ENCODE measurements at regions not wholly inside any gene's neighbourhood (a gene's known extent, or its start where the extent isn't known, plus 50 kb on each side); places are given as distances from the start of the nearest gene placed in this dataset.

- no peak overlapping the region for H3K27ac Mint-ChIP-seq (ENCODE audit: unreplicated experiment)
- peaks cover 4% of the 10 kb centered on the region for H3K36me3 Mint-ChIP-seq (ENCODE audit: low read depth)
- H3K4me3 Mint-ChIP-seq (ENCODE audit: unreplicated experiment): no peak overlapping the region
- H3K4me1 Mint-ChIP-seq (ENCODE audit: low read depth): peaks cover 18% of the 10 kb centered on the region
- H3K27me3 Mint-ChIP-seq (ENCODE audit: low read depth): no peaks in the 10 kb centered on the region
- no peak for DNase-seq (ENCODE audit: low spot score)
- H3K9me3 Mint-ChIP-seq (ENCODE audit: low read depth): peaks cover 8% of the 10 kb centered on the region
- TF ChIP-seq CTCF (IDR thresholded peaks at IDR 0.05): no peak
These were observed 89.4 kb downstream of the LMO4 start for GRCh38 chr1:87418048-87418447.

GRCh38 chr1:87421809-87422208 lies 93.1 kb downstream of the LMO4 start:
- Mint-ChIP-seq H3K36me3 (ENCODE audit: low read depth) (peaks cover 4% of the 10 kb centered on the region), H3K4me1 (ENCODE audit: low read depth) (peaks cover 33% of the 10 kb centered on the region), H3K27ac (ENCODE audit: unreplicated experiment) (no peak overlapping the region), H3K4me3 (ENCODE audit: unreplicated experiment) (no peak overlapping the region), H3K27me3 (ENCODE audit: low read depth) (no peaks in the 10 kb centered on the region), H3K9me3 (ENCODE audit: low read depth) (peaks cover 8% of the 10 kb centered on the region)
- DNase-seq (ENCODE audit: low spot score): no peak
- TF ChIP-seq CTCF (IDR thresholded peaks at IDR 0.05): no peak

- H3K27me3 Mint-ChIP-seq (ENCODE audit: low read depth): no peaks in the 10 kb centered on the region
- TF ChIP-seq CTCF (IDR thresholded peaks at IDR 0.05): no peak
- H3K36me3 Mint-ChIP-seq (ENCODE audit: low read depth): peaks cover 4% of the 10 kb centered on the region
- no peak overlapping the region for H3K4me3 Mint-ChIP-seq (ENCODE audit: unreplicated experiment)
- H3K27ac Mint-ChIP-seq (ENCODE audit: unreplicated experiment): no peak overlapping the region
- H3K4me1 Mint-ChIP-seq (ENCODE audit: low read depth): peaks cover 26% of the 10 kb centered on the region
- DNase-seq (ENCODE audit: low spot score): no peak
- H3K9me3 Mint-ChIP-seq (ENCODE audit: low read depth): peaks cover 8% of the 10 kb centered on the region
These were observed 95.9 kb downstream of the LMO4 start for GRCh38 chr1:87424541-87424940.

GRCh38 chr1:87426463-87427249 lies 98.0 kb downstream of the LMO4 start:
- TF ChIP-seq CTCF (IDR thresholded peaks at IDR 0.05): no peak
- peaks cover 5% of the 10 kb centered on the region for H3K9me3 Mint-ChIP-seq (ENCODE audit: low read depth)
- H3K27me3 Mint-ChIP-seq (ENCODE audit: low read depth): peaks cover 2% of the 10 kb centered on the region
- DNase-seq (ENCODE audit: low spot score): no peak
- H3K36me3 Mint-ChIP-seq (ENCODE audit: low read depth): peaks cover 2% of the 10 kb centered on the region
- peak overlapping the region; percentile 32 for H3K27ac Mint-ChIP-seq (ENCODE audit: unreplicated experiment)
- no peak overlapping the region for H3K4me3 Mint-ChIP-seq (ENCODE audit: unreplicated experiment)
- H3K4me1 Mint-ChIP-seq (ENCODE audit: low read depth): peaks cover 20% of the 10 kb centered on the region

GRCh38 chr1:87428367-87428766 lies 99.7 kb downstream of the LMO4 start:
- Mint-ChIP-seq H3K4me1 (ENCODE audit: low read depth) (peaks cover 17% of the 10 kb centered on the region), H3K4me3 (ENCODE audit: unreplicated experiment) (no peak overlapping the region), H3K9me3 (ENCODE audit: low read depth) (no peaks in the 10 kb centered on the region), H3K36me3 (ENCODE audit: low read depth) (no peaks in the 10 kb centered on the region), H3K27ac (ENCODE audit: unreplicated experiment) (no peak overlapping the region), H3K27me3 (ENCODE audit: low read depth) (peaks cover 2% of the 10 kb centered on the region)
- DNase-seq (ENCODE audit: low spot score): no peak
- no peak for TF ChIP-seq CTCF (IDR thresholded peaks at IDR 0.05)
